HUES48 (cell line): ENCODE measurements at regions not wholly inside any gene's neighbourhood (a gene's known extent, or its start where the extent isn't known, plus 50 kb on each side); places are given as distances from the start of the nearest gene placed in this dataset.
"Not testable (repeated sequence)": the region's sequence is repeated elsewhere in the genome, so short reads cannot be mapped to it uniquely, and the experiment has no call there.

Source experiments
- H3K27ac ChIP-seq: one replicate; pipeline ENCODE4 v1.7.0; 2013; ENCODE audit warnings: low read depth, low read length, inconsistent platforms
- H3K27me3 ChIP-seq: 2 replicates; pipeline ENCODE4 v1.6.1; 2013; ENCODE audit warnings: mild to moderate bottlenecking, low read length; ENCODE audit not compliant: control insufficient read depth, insufficient read depth
- H3K36me3 ChIP-seq: 2 replicates; pipeline ENCODE4 v1.6.1; 2013; ENCODE audit warnings: low read length; ENCODE audit not compliant: control insufficient read depth, insufficient read depth
- H3K4me1 ChIP-seq: 2 replicates; pipeline ENCODE4 v1.6.1; 2013; ENCODE audit warnings: mild to moderate bottlenecking, low read length; ENCODE audit not compliant: control insufficient read depth, insufficient read depth
- H3K4me3 ChIP-seq: 2 replicates; pipeline ENCODE4 v1.5.1; 2013; ENCODE audit warnings: mild to moderate bottlenecking, low read depth, low read length
- H3K9ac ChIP-seq: 2 replicates; pipeline ENCODE4 v1.6.1; 2013; ENCODE audit warnings: mild to moderate bottlenecking, low read depth, low read length, moderate library complexity
- H3K9me3 ChIP-seq: 2 replicates; pipeline ENCODE4 v1.6.1; 2013; ENCODE audit warnings: low read length; ENCODE audit not compliant: control insufficient read depth, insufficient read depth

- no peaks in the 10 kb centered on the region for H3K9me3 ChIP-seq
- H3K27me3 ChIP-seq: no peaks in the 10 kb centered on the region
- H3K4me3 ChIP-seq: no peak overlapping the region
- no peaks in the 10 kb centered on the region for H3K36me3 ChIP-seq
- no peak overlapping the region for H3K27ac ChIP-seq
- no peaks in the 10 kb centered on the region for H3K4me1 ChIP-seq
- H3K9ac ChIP-seq: no peak overlapping the region
Observed at GRCh38 chr21:20220586-20220985, 777.6 kb upstream of the NCAM2 start.

- H3K9me3 ChIP-seq, H3K4me1 ChIP-seq, H3K36me3 ChIP-seq, H3K9ac ChIP-seq, H3K27ac ChIP-seq, H3K4me3 ChIP-seq, H3K27me3 ChIP-seq: not testable (repeated sequence)
Observed at GRCh38 chr21:20221981-20222380, 776.2 kb upstream of the NCAM2 start.

GRCh38 chr21:20236649-20237048 lies 761.6 kb upstream of the NCAM2 start:
- H3K27me3 ChIP-seq, H3K27ac ChIP-seq, H3K9me3 ChIP-seq, H3K9ac ChIP-seq, H3K4me3 ChIP-seq, H3K4me1 ChIP-seq, H3K36me3 ChIP-seq: not testable (repeated sequence)

GRCh38 chr21:20249401-20249800 lies 748.8 kb upstream of the NCAM2 start:
- Histone ChIP-seq H3K9ac (no peak overlapping the region), H3K27ac (no peak overlapping the region), H3K4me1 (no peaks in the 10 kb centered on the region), H3K4me3 (no peak overlapping the region), H3K36me3 (no peaks in the 10 kb centered on the region), H3K27me3 (no peaks in the 10 kb centered on the region), H3K9me3 (no peaks in the 10 kb centered on the region)

GRCh38 chr21:20250337-20250736 lies 747.9 kb upstream of the NCAM2 start:
- H3K27ac ChIP-seq: no peak overlapping the region
- H3K4me3 ChIP-seq: no peak overlapping the region
- H3K9me3 ChIP-seq: no peaks in the 10 kb centered on the region
- no peaks in the 10 kb centered on the region for H3K36me3 ChIP-seq
- H3K9ac ChIP-seq: no peak overlapping the region
- no peaks in the 10 kb centered on the region for H3K27me3 ChIP-seq
- no peaks in the 10 kb centered on the region for H3K4me1 ChIP-seq

- H3K36me3 ChIP-seq: no peaks in the 10 kb centered on the region
- H3K4me3 ChIP-seq: no peak overlapping the region
- no peak overlapping the region for H3K27ac ChIP-seq
- no peaks in the 10 kb centered on the region for H3K4me1 ChIP-seq
- H3K9ac ChIP-seq: no peak overlapping the region
- no peaks in the 10 kb centered on the region for H3K9me3 ChIP-seq
- no peaks in the 10 kb centered on the region for H3K27me3 ChIP-seq
Observed at GRCh38 chr21:20253261-20253660, 744.9 kb upstream of the NCAM2 start.

- no peak overlapping the region for H3K9ac ChIP-seq
- H3K36me3 ChIP-seq: no peaks in the 10 kb centered on the region
- no peaks in the 10 kb centered on the region for H3K27me3 ChIP-seq
- H3K4me1 ChIP-seq: no peaks in the 10 kb centered on the region
- H3K4me3 ChIP-seq: no peak overlapping the region
- no peak overlapping the region for H3K27ac ChIP-seq
- no peaks in the 10 kb centered on the region for H3K9me3 ChIP-seq
Observed at GRCh38 chr21:20254964-20255363, 743.2 kb upstream of the NCAM2 start.

GRCh38 chr21:20257052-20257740 lies 741.0 kb upstream of the NCAM2 start:
- Histone ChIP-seq H3K4me3 (no peak overlapping the region), H3K36me3 (no peaks in the 10 kb centered on the region), H3K27ac (no peak overlapping the region), H3K4me1 (no peaks in the 10 kb centered on the region), H3K27me3 (no peaks in the 10 kb centered on the region), H3K9ac (no peak overlapping the region), H3K9me3 (no peaks in the 10 kb centered on the region)

GRCh38 chr21:20258542-20258941 lies 739.7 kb upstream of the NCAM2 start:
- Histone ChIP-seq H3K4me3 (no peak overlapping the region), H3K36me3 (no peaks in the 10 kb centered on the region), H3K4me1 (no peaks in the 10 kb centered on the region), H3K27me3 (no peaks in the 10 kb centered on the region), H3K27ac (no peak overlapping the region), H3K9me3 (no peaks in the 10 kb centered on the region), H3K9ac (no peak overlapping the region)

- no peaks in the 10 kb centered on the region for H3K9me3 ChIP-seq
- no peaks in the 10 kb centered on the region for H3K27me3 ChIP-seq
- no peak overlapping the region for H3K4me3 ChIP-seq
- H3K9ac ChIP-seq: no peak overlapping the region
- no peak overlapping the region for H3K27ac ChIP-seq
- no peaks in the 10 kb centered on the region for H3K36me3 ChIP-seq
- no peaks in the 10 kb centered on the region for H3K4me1 ChIP-seq
Observed at GRCh38 chr21:20259031-20259867, 739.0 kb upstream of the NCAM2 start.

GRCh38 chr21:20260124-20260523 lies 738.1 kb upstream of the NCAM2 start:
- Histone ChIP-seq H3K9me3 (no peaks in the 10 kb centered on the region), H3K27ac (no peak overlapping the region), H3K4me1 (no peaks in the 10 kb centered on the region), H3K27me3 (no peaks in the 10 kb centered on the region), H3K9ac (no peak overlapping the region), H3K4me3 (no peak overlapping the region), H3K36me3 (no peaks in the 10 kb centered on the region)
